Activated T-cell treated with anti-CD3 and anti-CD28 coated beads for 4 hours (primary cell): ENCODE measurements at regions not wholly inside any gene's neighbourhood (a gene's known extent, or its start where the extent isn't known, plus 50 kb on each side); places are given as distances from the start of the nearest gene placed in this dataset.

Experiments used
- DNase-seq: peaks from one replicate; pipeline ENCODE4 v3.0.0-alpha.2; 2020

DNA sequence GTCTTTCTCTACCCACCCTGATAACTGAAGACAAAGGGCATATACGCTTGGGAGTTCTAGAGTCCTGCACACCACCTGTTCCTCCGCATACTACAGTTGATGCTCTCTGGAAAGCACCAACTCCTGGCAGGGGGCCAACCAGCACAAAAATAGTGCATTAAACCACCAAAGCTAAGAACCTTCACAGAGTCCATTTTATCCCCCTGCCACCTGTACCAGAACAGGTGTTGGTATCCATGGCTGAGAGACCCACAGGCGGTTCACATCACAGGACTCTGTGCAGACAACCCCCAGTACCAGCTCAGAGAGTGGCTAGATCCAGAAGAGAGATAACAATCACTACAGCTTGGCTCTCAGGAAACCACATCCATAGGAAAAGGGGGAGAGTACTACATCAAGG is 114.4 kb upstream of the POU1F1 start:
- no peak for DNase-seq

DNA sequence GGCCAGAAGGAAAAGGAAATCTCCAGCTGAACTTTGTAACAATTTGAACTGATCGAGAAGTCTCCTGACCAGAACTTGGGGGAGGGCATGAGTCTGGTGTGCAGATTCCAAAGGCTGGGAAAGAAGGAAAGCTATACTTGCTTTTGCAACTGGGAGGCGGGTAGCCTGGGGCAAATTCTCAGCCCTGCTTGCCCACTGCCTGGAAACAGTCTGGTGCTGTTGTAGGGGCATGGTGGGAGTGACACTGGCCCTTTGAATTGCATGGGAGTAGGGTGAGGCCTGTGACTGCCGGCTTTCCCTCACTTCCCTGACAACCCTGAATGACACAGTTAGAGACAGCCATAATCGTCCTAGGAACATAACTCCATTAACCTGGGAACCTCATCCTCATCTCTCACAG is 114.0 kb upstream of the POU1F1 start:
- DNase-seq, result no peak

DNA sequence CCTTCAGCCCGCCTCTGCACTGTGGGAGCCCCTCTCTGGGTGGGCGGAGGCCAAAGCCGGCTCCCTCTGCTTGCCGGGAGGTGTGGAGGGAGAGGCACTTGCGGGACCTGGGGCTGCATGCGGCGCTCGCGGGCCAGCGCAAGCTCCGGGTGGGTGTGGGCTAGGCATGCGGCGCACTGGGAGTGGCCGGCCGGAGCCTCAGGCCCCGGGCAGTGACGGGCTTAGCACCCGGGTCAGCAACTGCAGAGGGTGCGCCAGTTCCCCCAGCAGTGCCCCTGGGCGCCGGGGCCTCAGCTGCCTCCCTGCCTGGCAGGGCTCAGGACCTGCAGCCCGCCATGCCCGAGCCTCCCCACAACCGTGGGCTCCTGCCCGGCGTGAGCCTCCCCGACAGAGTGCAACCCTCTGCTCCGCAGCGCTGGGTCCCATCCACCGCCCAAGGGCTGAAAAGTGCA is 98.9 kb upstream of the POU1F1 start:
- DNase-seq, result no peak

DNA sequence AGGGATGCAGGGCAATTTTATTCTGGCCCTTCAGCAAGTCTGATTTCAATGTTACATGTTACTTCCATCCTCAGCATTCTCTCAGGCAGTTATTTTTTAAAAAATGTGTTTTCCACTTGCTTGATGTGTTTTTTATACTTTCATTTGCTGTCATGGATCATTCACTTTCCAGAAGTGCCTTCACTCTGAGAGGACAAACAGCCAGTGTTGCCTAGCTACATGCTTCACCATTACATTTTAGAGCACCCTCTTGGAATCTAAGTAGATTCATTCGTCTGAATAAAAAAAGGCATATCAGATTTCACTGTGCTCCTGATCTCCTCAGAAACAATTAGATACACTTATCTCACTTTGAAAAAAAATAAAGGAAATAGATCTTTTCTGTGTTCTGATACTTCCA is 93.6 kb upstream of the POU1F1 start:
- no peak for DNase-seq

DNA sequence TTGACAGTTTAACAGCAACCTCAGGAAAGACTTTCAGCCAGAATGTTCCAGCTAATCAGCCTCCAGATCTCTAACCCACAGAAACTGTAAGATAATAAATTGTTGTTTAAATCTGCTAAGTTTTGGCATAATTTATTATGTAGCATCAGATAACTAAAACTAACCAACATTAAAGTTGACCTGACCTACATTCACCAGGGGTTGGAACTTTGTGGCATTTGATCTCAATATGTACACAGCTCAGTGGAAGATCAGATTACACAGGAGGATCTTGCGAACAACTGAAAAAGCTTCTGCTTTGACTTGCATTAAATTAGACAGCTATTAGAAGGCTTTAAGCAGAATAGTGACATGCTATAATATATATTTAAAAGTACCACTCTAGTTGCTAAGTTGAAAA is 91.4 kb upstream of the POU1F1 start:
- no peak for DNase-seq

DNA sequence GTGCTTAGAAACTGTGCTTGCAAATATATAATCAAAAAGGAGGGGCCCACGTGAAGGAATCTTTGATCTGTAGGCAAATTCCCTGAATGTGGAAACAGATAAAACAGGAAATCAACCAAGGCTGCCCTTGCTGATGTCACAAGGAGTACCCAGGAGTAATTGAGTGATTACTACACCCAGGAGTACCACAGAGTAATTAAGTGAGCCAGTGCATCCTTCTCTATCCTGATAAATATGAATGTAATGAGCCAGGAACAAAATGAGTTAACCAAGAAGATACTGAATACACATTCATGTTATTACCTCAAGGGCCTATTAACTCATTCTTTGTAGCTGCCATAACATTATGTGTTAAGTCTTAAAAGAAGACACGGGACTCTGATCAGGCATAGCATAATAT is 87.3 kb upstream of the POU1F1 start:
- DNase-seq, result no peak

DNA sequence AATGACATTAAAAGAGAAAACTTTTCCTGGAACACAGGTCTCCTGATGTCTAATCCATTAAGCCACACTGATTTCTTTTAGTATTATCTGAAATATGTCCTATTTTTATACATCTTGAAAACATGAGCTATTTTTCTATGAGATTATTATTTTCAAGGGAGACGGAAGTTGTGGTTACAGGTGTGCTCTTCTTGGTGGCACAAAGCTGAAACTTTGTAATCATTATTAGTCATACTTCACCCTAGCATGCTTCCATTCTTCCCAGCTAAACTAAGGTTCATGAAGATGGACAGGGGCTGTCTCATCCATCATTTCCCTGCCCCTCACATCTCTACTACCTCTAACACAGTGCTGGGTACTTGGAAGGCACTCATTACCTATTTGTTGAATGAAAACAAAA is 85.6 kb upstream of the POU1F1 start:
- no peak for DNase-seq

DNA sequence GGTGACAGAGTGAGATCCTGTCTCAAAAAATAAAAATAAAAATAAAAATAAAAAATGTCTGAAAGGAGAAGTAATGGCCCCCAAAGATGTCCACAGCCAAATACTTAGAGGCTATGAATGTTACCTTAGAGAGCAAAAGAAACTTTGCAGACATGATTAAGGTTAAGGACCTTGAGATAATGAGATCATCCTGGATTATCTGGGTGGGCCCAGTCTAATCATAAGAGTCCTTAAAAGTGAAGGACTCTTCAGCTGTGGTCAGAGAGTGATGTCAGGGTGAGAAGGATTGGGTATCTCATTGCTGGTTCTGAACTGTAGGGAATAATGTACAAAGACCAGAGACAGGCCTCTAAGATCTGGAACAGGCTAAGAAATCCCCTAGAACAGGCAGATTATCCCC is 84.9 kb upstream of the POU1F1 start:
- no peak for DNase-seq

DNA sequence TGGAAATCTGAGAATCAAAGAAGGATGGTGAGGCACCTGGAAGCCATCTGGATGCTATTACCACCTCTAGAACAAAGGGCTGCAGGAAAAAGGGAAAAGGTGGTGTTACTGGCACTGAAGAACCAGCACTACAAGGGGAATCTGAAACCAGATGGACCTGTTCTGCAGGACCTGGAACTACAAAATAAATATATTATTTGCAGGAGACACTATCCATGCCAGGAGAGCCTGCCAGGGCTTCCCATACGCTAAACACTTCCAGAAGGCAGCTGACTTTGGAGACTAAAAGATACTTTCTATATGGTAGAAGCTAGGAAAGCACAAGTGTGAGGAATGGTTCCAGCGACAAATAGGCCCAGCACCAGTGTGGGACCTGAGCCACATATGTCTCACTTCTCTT is 83.4 kb upstream of the POU1F1 start:
- no peak for DNase-seq

DNA sequence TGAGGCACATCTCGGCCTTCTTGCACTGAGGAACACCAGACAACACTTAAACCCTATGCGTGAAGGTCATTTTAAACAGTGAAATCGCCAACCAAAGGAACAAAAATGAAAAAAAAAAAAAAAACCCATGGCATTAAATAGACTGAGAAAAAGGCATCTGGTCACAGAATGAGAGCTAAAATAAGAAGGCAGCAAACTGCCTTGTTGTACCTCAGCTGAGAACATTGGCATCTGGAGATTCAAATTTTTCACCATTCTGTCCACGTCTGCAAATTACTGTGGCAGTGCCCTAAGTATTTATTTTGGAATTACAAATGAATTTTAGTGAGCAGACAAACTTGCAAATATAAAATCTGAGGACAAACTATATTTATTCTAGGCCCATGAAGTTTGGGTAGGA is 82.6 kb upstream of the POU1F1 start:
- no peak for DNase-seq

DNA sequence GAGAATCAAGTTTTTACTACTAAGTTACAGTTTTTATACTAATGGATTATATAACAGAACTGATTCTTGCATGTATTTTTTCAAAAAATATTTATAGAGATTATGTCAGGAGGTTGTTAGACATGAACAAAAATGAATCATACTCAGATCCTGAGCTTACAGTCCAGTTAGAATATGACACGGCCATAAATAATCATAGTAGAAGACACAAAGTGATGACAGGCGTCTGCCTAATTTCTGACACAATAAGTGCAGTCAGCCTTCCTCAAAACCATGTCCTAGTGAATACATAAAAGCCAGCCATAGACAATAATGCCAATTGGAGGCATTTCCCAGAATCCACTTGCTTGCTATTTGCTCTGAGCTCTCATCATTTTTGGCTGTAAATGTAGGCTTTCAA is 81.7 kb upstream of the POU1F1 start:
- DNase-seq, result no peak

DNA sequence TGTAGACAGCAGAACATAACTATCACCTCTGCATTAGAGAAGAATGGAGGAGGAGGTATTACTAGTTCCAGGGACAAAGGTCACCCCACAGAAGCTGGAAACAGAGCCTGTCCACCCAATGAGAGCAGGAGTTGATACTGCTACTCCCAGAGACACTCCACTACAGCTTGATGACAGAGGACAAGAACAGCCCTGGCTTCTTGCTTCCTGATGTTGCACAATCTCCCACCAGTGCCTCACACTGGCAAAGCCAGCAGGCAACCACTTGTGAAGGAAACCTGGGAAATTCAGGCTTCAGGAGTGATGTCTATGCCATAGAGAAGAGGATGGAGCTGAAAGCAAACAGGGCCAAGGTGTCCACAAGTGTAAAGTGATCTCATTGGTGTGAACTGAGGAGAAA is 78.0 kb upstream of the POU1F1 start:
- no peak for DNase-seq

DNA sequence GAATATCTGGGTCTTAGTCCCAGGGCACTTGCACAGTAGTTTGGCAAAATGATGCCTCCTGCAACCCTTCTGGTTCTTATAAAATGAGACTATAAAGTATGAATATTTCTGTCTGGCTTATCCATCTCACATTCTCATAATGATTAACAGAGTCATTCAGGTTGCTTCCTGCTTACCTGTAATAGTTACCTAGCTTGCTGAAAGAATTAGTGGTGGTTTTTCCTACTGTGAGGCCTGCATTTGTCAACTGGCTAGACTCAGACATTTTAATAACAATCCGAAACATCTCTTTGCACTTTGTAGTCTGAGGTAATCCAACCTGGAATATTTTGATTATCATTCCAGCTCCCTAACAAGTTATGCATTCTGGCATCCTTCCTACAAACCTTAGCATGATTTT is 75.6 kb upstream of the POU1F1 start:
- DNase-seq, result no peak

DNA sequence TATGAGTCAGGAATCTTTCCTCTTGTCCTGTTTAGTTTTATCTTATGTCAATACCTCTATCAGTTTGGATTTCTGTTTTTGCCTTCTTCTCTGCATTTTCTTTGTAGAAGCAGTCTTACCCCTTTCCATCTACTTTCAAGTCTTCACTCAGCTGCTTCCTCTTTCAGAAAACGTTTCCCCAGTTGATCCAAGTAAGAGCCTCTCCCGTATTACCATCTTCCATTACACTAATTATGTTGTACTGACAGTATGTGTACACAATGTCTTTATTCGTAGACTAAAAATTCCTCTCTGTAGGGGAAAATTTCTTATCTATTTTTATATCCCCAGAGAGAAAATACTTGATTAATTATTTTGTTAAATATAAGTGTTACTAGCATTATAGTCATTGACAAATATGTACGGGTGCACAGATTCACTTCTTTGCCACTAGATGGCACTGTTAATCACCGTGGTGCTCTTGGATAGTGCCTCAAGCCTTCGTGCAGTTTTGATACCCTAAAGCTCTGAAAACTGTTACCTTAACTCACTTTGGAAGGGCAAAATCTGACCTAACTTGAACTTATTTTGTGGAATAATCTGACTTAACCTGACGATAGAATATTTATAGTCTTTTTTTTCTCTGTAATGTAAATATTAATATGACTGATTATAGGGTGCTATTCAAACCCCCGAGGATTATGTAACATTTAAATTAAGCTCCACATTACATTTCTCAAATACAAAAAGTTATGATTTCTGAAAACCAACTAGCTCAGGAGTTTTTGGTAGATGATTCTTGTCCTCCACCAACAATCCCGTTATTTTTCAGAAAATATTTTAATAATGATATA is 74.2 kb upstream of the POU1F1 start:
- no peak for DNase-seq

DNA sequence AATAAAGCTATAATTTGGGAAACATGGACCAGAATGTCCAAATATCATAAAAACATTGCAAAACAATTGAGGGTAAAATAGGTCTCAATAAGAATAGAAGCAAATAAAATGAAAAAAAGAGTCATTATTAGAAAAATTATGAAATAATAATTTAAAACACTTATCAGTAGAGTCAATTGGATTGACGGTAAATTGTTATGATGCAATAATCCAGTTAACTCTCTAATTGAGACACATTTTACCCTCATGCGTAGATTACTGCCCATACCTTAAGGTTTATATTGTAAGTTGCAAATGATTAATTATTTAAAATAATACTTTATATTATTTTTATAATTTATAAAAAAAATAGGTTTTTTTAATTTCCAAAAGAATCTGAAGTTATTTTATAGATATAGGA is 73.4 kb upstream of the POU1F1 start:
- DNase-seq, result no peak

DNA sequence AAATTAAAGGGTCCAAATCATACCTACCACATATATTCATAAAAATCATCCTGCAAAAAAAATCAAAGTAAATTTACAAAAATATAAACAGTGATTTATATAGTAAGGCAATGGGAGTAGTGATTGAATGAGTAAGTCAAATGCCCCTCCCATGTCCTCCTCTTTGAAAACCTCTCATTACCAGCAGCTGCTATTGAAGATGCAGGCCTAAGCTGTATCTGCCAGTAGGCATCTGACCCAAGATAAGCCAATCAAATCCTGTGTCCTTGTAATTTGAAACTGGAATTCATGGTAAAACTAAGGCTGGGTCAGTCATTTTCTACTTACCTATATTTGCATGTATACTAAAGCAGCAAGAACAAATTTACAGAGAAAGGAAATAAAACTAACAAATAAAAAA is 60.4 kb upstream of the POU1F1 start:
- DNase-seq, result no peak

DNA sequence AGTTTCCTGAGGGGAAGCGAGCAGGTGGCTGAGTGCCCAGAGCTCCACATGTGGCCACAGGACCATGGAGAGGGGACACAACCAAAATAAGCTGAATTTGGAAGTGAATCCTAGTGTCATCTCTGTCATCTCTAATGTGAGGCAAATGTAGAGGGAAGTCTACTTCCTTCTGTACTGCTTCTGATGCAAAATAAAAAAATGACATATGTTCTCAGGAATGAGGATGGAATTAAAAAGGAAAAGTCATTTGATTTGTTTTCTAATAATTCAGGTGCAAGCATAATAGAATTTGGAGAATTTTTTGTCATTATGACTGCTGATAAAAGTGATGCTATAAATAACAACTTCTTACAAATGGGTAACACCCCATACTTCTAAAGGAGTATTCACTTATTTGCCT is 59.5 kb upstream of the POU1F1 start:
- DNase-seq, result no peak

DNA sequence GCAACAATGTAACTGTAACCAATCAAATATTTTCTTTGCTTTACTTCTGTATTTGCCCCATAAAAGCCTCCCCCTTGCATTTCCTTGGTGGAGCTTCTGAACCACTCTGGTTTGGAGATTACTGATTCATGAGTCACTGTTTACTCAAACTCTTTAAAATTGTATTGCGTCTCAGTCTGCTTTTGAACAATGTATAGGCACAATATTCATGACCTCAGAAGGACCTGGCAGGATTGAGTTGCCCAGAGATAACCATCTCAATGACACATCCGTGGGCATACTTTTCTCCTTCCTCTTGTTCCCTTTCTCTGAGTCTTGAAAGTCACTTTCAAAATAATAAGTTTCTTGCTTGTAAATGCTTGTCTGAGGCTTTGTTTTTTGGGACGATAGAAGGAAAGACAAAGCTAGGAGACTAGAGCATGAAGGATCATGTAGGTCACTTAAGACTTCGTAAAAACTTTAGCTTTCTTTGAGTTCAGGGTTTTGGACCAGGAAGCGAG is 57.1 kb upstream of the POU1F1 start:
- no peak for DNase-seq

DNA sequence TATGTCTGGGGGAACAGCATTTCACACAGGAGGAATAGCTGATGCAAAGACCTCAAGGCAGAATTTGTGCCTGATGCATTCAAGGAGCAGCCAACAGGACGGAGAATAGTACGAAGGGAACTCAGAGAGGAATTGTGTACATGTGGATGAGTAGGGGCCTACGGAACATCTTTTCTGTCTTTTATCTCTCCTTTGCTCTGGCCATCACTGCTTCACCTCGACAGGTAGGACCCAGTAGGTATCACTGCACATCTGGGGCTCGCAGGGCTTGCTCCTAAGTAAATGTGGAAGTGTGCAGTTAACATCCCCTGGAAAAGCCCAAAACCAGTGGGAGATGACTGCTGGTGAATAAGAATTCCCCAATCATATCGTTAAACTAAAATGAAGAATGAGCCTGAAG is 56.4 kb upstream of the POU1F1 start:
- DNase-seq, result no peak

DNA sequence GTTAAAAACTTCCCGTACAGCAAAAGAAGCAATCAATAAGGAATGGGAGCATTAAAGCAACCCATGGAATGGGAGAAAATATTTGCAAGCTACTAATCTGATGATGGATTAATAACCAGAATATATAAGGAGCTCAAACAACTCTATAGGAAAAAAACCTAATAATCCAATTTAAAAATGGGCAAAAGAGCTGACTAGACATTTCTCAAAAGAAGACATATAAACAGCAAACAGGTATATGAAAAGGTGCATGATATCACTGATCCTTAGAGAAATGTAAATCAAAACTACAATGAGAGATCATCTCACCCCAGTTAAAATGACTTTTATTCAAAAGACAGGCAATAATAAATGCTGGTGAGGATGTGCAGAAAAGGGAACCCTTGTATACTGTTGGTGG is 52.7 kb upstream of the POU1F1 start:
- DNase-seq, result no peak
